ENCODE measurements at regions not wholly inside any gene's neighbourhood (a gene's known extent, or its start where the extent isn't known, plus 50 kb on each side); places are given as distances from the start of the nearest gene placed in this dataset.

DNA sequence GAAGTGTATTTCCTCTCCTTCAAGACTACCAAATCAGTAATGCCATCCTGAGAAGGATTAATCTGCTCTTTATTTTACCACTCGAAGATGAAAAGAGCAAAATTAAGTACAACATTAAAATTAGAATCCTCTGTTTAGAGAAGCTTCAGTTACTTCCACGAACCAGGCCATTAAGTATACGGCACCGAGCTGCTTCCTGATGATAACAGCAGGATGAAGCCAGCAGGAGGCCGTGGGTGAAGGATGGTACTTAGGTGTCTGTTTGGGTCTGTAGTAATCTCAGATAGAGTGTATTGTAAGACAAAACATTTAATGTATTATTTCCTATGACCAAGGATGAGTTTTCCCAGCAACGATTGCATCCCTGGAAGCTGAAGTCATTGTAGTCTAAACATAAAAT lies 362.8 kb downstream of the SFMBT2 start:
- no peak for DNase-seq (ENCODE audit: low read depth in 2 of 2)
- no peak for TF ChIP-seq CTCF (IDR thresholded peaks at IDR 0.05; ENCODE audit: low read depth, low read length)
- no peak overlapping the region for H3K4me3 ChIP-seq (replicated peaks in 1 of 2; ENCODE audit: low read depth in 2 of 2, low read length in 2 of 2)

DNA sequence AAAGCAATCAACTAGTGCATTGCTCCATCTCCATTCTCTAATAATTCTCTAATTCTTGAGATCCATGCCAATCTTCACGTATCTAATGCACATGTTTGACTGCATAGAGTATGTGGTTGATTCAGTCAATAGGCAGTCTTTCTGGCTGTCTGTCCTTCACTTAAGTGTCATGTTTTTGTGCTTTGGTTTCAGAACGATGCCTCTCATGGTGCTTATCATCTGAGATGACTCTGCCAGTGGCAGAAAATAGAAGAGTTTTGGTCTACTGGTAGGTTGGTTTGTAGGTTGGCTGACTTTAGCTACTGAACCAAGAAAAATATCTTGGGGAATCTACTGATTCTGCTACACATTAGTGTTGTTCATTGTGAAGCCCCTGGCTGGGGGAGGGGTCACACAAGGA lies 364.2 kb downstream of the SFMBT2 start:
- no peak overlapping the region for H3K4me3 ChIP-seq (replicated peaks in 1 of 2; ENCODE audit: low read depth in 2 of 2, low read length in 2 of 2)
- no peak for DNase-seq (ENCODE audit: low read depth in 2 of 2)
- TF ChIP-seq CTCF (IDR thresholded peaks at IDR 0.05; ENCODE audit: low read depth, low read length): no peak

DNA sequence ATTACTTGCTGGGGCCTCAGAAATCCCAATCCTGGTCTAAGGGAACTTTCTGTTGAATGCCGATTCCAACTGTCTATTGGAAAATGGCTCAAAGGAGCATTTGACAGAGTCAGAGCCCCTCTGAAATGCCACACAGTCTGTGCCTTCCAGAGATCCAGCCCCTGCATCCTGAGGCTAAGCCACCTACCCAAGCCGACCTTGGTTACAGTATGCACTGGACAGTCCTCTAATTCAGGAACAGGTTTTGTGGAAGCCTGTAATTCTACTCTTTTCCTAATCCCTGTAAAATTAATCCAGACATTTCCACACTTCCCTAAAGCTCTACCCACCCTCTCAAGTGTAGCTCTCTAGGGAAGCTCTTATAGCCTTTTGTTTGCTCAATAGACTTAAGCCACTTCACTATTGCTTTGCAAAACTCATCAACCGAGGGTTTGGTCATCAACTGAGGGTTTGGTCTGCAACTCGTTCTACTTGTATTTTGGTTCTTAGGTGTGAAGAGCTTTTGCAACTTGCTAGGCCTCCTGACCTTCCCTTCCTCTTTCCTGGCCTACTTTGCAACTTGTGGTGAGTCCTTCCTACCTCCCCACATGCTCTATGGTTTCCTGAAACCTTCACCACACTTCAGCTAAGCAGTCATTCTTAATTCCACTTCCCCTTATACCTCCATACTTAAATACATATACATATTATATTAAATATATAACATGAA lies 364.8 kb downstream of the SFMBT2 start:
- TF ChIP-seq CTCF (IDR thresholded peaks at IDR 0.05; ENCODE audit: low read depth, low read length): no peak
- no peak overlapping the region for H3K4me3 ChIP-seq (replicated peaks in 1 of 2; ENCODE audit: low read depth in 2 of 2, low read length in 2 of 2)
- DNase-seq (ENCODE audit: low read depth in 2 of 2): no peak

GRCh38 chr10:7043055-7043653 lies 367.7 kb downstream of the SFMBT2 start:
- no peak for DNase-seq (ENCODE audit: low read depth in 2 of 2)
- TF ChIP-seq CTCF (IDR thresholded peaks at IDR 0.05; ENCODE audit: low read depth, low read length): no peak
- no peak overlapping the region for H3K4me3 ChIP-seq (replicated peaks in 1 of 2; ENCODE audit: low read depth in 2 of 2, low read length in 2 of 2)

DNA sequence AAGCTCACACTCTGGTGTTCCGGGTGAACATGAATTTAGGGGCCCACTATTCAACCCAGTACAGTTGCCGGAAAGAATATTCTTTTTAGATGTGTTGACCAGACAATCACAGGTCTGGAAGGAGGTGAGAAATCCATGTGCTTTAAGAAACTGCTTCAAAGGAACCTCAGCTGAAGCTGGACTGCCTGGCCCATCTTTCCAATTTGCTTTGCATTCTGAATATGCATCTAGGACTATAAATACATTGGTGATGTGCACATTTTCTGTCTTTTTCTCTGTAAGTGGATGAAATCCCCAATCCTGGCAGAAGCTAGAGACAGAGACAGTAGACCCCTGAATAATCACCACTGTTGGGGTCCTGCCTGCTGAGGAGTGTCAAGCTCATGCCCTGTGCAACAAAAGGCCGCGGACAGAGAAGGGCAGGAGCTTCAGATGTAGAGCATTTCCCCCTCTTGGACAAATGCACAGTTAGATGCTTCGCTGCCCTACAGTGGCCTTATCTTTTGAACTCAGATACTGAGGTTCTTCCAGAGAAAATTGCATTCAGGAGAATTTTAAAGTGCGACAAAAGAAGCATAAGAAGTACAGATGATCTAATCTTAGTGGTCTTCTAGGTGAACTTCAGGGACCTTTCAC lies 368.3 kb downstream of the SFMBT2 start:
- no peak overlapping the region for H3K4me3 ChIP-seq (replicated peaks in 1 of 2; ENCODE audit: low read depth in 2 of 2, low read length in 2 of 2)
- no peak for TF ChIP-seq CTCF (IDR thresholded peaks at IDR 0.05; ENCODE audit: low read depth, low read length)
- DNase-seq (ENCODE audit: low read depth in 2 of 2): no peak

DNA sequence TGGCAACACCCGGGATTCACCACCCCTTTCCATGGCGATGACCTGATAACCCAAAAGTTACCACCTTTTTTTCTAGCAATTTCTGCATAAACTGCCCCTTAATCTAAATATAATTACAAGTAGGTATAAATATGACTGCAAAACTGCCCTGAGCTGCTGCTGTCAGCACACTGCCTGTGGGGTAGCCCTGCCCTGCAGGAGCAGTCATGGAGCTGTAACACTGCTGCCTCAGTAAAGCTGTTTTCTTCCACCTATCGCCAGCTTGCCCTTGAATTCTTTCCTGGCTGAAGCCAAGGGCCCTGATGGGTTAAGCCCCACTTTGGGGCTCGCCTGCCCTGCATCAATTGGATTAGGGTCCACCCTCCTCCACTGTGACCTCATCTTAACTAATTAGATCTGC lies 368.8 kb downstream of the SFMBT2 start:
- TF ChIP-seq CTCF (IDR thresholded peaks at IDR 0.05; ENCODE audit: low read depth, low read length): no peak
- DNase-seq (ENCODE audit: low read depth in 2 of 2): no peak

More for the DNA sequence above, 368.8 kb downstream of the SFMBT2 start:
- no peak overlapping the region for H3K4me3 ChIP-seq (replicated peaks in 1 of 2; ENCODE audit: low read depth in 2 of 2, low read length in 2 of 2)

Data from cardiac fibroblast (primary cell).